ENCODE measurements at regions not wholly inside any gene's neighbourhood (a gene's known extent, or its start where the extent isn't known, plus 50 kb on each side); places are given as distances from the start of the nearest gene placed in this dataset.

DNA sequence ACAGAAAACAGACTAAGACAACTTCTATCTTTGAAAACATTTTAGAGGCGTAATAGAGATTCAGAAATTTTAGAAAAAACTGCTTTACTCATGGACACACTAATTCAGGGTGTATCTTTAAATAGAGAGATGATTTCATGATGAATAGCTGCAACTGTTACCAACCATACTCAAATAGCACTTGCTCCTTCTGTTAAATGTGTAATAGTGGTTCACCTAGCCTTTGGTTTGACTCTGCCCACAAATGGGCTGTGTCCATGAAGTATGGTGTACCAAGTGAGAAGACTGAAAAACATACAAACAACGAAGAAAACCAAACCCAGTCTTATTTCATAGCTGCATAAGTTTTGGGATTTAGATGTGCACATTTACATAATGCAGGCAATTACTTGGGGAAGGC, 610.6 kb downstream of the PLCL1 start:
- Histone ChIP-seq H3K27me3 (ENCODE audit: control insufficient read depth in 3 of 3, insufficient read depth in 3 of 3, low read length in 2 of 3) (no peaks in the 10 kb centered on the region), H3K27ac (ENCODE audit: low read depth in 1 of 2, low read length in 1 of 2) (no peak overlapping the region), H3K9me3 (ENCODE audit: control insufficient read depth in 4 of 4, insufficient read depth in 3 of 4, low read length in 3 of 4) (no peaks in the 10 kb centered on the region), H3K4me3 (no peak overlapping the region), H3K9ac (ENCODE audit: insufficient read depth in 1 of 2, low read length in 2 of 2) (no peak overlapping the region), H3K36me3 (ENCODE audit: control insufficient read depth in 4 of 4, insufficient read depth in 4 of 4, low read length in 4 of 4) (no peaks in the 10 kb centered on the region), H3K4me1 (ENCODE audit: control insufficient read depth in 5 of 5, insufficient read depth in 5 of 5, low read length in 5 of 5) (no peaks in the 10 kb centered on the region)
- WGBS, 2 donors = 85 to 89% methylated on average over 2 of the region's 2 CpGs
- ATAC-seq (ENCODE audit: insufficient read depth, low FRiP score) (no peak), DNase-seq (no peak)
- no peak for TF ChIP-seq CTCF (IDR thresholded peaks at IDR 0.05; ENCODE audit: control extremely low read depth, extremely low read depth)

- TF ChIP-seq CTCF (IDR thresholded peaks at IDR 0.05; ENCODE audit: control extremely low read depth, extremely low read depth) = no peak
- no peaks in the 10 kb centered on the region for H3K27me3 ChIP-seq (ENCODE audit: control insufficient read depth in 3 of 3, insufficient read depth in 3 of 3, low read length in 2 of 3)
- 67 to 70% methylated on average over 2 of the region's 2 CpGs for WGBS, 2 donors
These were observed 607.5 kb downstream of the PLCL1 start for GRCh38 chr2:198411936-198412335.

GRCh38 chr2:198408171-198408570, 603.8 kb downstream of the PLCL1 start:
- H3K9me3 ChIP-seq (ENCODE audit: control insufficient read depth in 4 of 4, insufficient read depth in 3 of 4, low read length in 3 of 4) = no peaks in the 10 kb centered on the region
- no peak for TF ChIP-seq CTCF (IDR thresholded peaks at IDR 0.05; ENCODE audit: control extremely low read depth, extremely low read depth)
- 53 to 57% methylated on average over 6 of the region's 6 CpGs for WGBS, 2 donors
- no peak overlapping the region for H3K9ac ChIP-seq (ENCODE audit: insufficient read depth in 1 of 2, low read length in 2 of 2)
- H3K4me3 ChIP-seq = no peak overlapping the region
- H3K4me1 ChIP-seq (ENCODE audit: control insufficient read depth in 5 of 5, insufficient read depth in 5 of 5, low read length in 5 of 5) = peaks cover 0 to 15% (median 0%) of the 10 kb centered on the region in 5 donors
- peak; percentile 68 to 78 (median 77) for DNase-seq
- no peaks in the 10 kb centered on the region for H3K27me3 ChIP-seq (ENCODE audit: control insufficient read depth in 3 of 3, insufficient read depth in 3 of 3, low read length in 2 of 3)
- no peak overlapping the region for H3K27ac ChIP-seq (ENCODE audit: low read depth in 1 of 2, low read length in 1 of 2)
- ATAC-seq (ENCODE audit: insufficient read depth, low FRiP score) = no peak
- no peaks in the 10 kb centered on the region for H3K36me3 ChIP-seq (ENCODE audit: control insufficient read depth in 4 of 4, insufficient read depth in 4 of 4, low read length in 4 of 4)

More at GRCh38 chr2:198411936-198412335, 607.5 kb downstream of the PLCL1 start:
- no peak overlapping the region for H3K27ac ChIP-seq (ENCODE audit: low read depth in 1 of 2, low read length in 1 of 2)
- no peaks in the 10 kb centered on the region for H3K9me3 ChIP-seq (ENCODE audit: control insufficient read depth in 4 of 4, insufficient read depth in 3 of 4, low read length in 3 of 4)
- DNase-seq (no peak), ATAC-seq (ENCODE audit: insufficient read depth, low FRiP score) (no peak)
- H3K36me3 ChIP-seq (ENCODE audit: control insufficient read depth in 4 of 4, insufficient read depth in 4 of 4, low read length in 4 of 4) = no peaks in the 10 kb centered on the region
- H3K4me1 ChIP-seq (ENCODE audit: control insufficient read depth in 5 of 5, insufficient read depth in 5 of 5, low read length in 5 of 5) = peaks cover 0 to 12% (median 0%) of the 10 kb centered on the region in 5 donors
- H3K4me3 ChIP-seq = no peak overlapping the region
- no peak overlapping the region for H3K9ac ChIP-seq (ENCODE audit: insufficient read depth in 1 of 2, low read length in 2 of 2)

- H3K36me3 ChIP-seq (ENCODE audit: control insufficient read depth in 4 of 4, insufficient read depth in 4 of 4, low read length in 4 of 4) = no peaks in the 10 kb centered on the region
- no peak for TF ChIP-seq CTCF (IDR thresholded peaks at IDR 0.05; ENCODE audit: control extremely low read depth, extremely low read depth)
- H3K9ac ChIP-seq (ENCODE audit: insufficient read depth in 1 of 2, low read length in 2 of 2) = no peak overlapping the region
These were observed 600.9 kb downstream of the PLCL1 start for GRCh38 chr2:198405311-198405710.

More at GRCh38 chr2:198405311-198405710, 600.9 kb downstream of the PLCL1 start:
- Histone ChIP-seq H3K27ac (ENCODE audit: low read depth in 1 of 2, low read length in 1 of 2) (no peak overlapping the region), H3K4me3 (no peak overlapping the region), H3K4me1 (ENCODE audit: control insufficient read depth in 5 of 5, insufficient read depth in 5 of 5, low read length in 5 of 5) (peaks cover 0 to 15% (median 0%) of the 10 kb centered on the region in 5 donors), H3K27me3 (ENCODE audit: control insufficient read depth in 3 of 3, insufficient read depth in 3 of 3, low read length in 2 of 3) (no peaks in the 10 kb centered on the region), H3K9me3 (ENCODE audit: control insufficient read depth in 4 of 4, insufficient read depth in 3 of 4, low read length in 3 of 4) (no peaks in the 10 kb centered on the region)
- DNase-seq = no peak
- no peak for ATAC-seq (ENCODE audit: insufficient read depth, low FRiP score)
